ENCODE measurements at regions not wholly inside any gene's neighbourhood (a gene's known extent, or its start where the extent isn't known, plus 50 kb on each side); places are given as distances from the start of the nearest gene placed in this dataset.

DNA sequence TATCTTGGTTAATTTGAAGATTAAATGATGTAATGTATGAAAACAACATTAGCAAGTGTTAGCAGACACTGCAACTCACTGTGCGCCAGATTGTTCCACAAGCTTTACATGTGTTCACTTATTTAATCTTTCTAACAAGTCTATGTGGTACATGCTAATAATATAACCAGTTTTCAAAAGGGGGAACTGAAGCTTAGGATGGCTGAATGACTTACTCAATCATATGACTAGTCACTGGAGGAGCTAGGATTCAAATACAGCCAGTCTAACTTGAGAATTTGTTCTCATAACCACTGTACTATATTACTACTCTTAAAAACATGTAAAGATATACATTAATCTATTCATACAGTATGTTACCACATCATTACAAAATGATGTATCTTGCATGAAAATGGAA lies 60.5 kb upstream of the LRIG3 start:
- 95% methylated on average over 1 of the region's 1 CpG for WGBS (ENCODE audit: missing lambda C conversion rate)
- DNase-seq (ENCODE audit: low read depth in 1 of 2, low spot score in 1 of 2) (no peak), FAIRE-seq (no peak), ATAC-seq (no peak)
- Histone ChIP-seq H3K9me3 (no peaks in the 10 kb centered on the region), H3K4me2 (no peak overlapping the region), H3K4me3 (no peak overlapping the region), H3K4me1 (no peaks in the 10 kb centered on the region), H3K27ac (no peak overlapping the region)
- TF ChIP-seq SREBF2 (IDR thresholded peaks at IDR 0.05) (no peak), ZC3H11A (IDR thresholded peaks at IDR 0.05) (no peak), MAZ (IDR thresholded peaks at IDR 0.05; ENCODE audit: borderline replicate concordance, low read depth, low read length) (no peak), CHD2 (IDR thresholded peaks at IDR 0.05; ENCODE audit: low read length, partially characterized antibody) (no peak), POLR2A (IDR thresholded peaks at IDR 0.05; ENCODE audit: low read length) (no peak), RNF2 (IDR thresholded peaks at IDR 0.05; ENCODE audit: borderline replicate concordance, low read depth) (no peak), KDM1A (IDR thresholded peaks at IDR 0.05; ENCODE audit: low read depth) (no peak), HDAC2 (IDR thresholded peaks at IDR 0.05) (no peak), RAD21 (conservative IDR thresholded peaks at IDR 0.05 in 1 of 2, IDR thresholded peaks at IDR 0.05 in 1 of 2) (no peak), MYC (IDR thresholded peaks at IDR 0.05; ENCODE audit: borderline replicate concordance, low read length) (no peak), EHMT2 (IDR thresholded peaks at IDR 0.05; ENCODE audit: low read depth) (no peak), ESRRA (IDR thresholded peaks at IDR 0.05; ENCODE audit: borderline replicate concordance, low read length) (no peak), SMC3 (IDR thresholded peaks at IDR 0.05) (no peak)
- TF ChIP-seq, protein P1, sequence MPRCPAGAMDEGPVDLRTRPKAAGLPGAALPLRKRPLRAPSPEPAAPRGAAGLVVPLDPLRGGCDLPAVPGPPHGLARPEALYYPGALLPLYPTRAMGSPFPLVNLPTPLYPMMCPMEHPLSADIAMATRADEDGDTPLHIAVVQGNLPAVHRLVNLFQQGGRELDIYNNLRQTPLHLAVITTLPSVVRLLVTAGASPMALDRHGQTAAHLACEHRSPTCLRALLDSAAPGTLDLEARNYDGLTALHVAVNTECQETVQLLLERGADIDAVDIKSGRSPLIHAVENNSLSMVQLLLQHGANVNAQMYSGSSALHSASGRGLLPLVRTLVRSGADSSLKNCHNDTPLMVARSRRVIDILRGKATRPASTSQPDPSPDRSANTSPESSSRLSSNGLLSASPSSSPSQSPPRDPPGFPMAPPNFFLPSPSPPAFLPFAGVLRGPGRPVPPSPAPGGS (IDR thresholded peaks at IDR 0.05): no peak
- CTCF ChIA-PET: interaction anchor here (0.7 to 1.3 kb wide), 2 partner anchors 440 to 998 kb away, joined by 3 to 4 read pairs; no protein-coding TSS in a partner anchor
- POLR2A ChIA-PET: no interaction called here

DNA sequence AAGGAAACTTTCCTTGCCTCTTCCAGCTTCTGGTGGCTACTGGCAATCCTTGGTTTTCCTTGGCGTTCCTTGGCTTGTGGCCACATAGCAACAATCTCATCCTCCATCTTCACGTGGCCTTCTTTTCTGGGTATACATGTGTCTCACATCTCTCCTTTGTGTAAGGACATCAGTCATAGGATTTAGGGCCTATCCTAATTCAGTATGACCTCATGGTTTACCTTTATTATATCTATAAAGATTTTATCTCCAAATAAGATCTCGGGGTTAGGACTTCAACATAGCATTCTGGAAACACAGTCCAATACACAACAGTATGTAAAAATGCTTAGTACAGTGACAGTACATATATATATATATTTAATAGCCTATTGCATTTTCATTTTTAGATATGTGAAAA lies 58.4 kb upstream of the LRIG3 start:
- no peaks in the 10 kb centered on the region for H3K4me1 ChIP-seq
- H3K9me3 ChIP-seq: no peaks in the 10 kb centered on the region
- H3K27ac ChIP-seq: no peak overlapping the region
- DNase-seq (ENCODE audit: low read depth in 1 of 2, low spot score in 1 of 2) (no peak), ATAC-seq (no peak), FAIRE-seq (no peak)
- CTCF ChIA-PET: interaction anchor here (0.6 to 1.3 kb wide), 2 partner anchors 171 to 996 kb away, joined by 4 to 5 read pairs; no protein-coding TSS in a partner anchor
- POLR2A ChIA-PET: no interaction called here
- 48% methylated on average over 3 of the region's 3 CpGs for WGBS (ENCODE audit: missing lambda C conversion rate)
- no peak overlapping the region for H3K4me3 ChIP-seq
- TF ChIP-seq GATA3 (IDR thresholded peaks at IDR 0.05; ENCODE audit: borderline replicate concordance): no peak
- TF ChIP-seq, protein P2, sequence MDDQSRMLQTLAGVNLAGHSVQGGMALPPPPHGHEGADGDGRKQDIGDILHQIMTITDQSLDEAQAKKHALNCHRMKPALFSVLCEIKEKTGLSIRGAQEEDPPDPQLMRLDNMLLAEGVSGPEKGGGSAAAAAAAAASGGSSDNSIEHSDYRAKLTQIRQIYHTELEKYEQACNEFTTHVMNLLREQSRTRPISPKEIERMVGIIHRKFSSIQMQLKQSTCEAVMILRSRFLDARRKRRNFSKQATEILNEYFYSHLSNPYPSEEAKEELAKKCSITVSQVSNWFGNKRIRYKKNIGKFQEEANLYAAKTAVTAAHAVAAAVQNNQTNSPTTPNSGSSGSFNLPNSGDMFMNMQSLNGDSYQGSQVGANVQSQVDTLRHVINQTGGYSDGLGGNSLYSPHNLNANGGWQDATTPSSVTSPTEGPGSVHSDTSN (IDR thresholded peaks at IDR 0.05): no peak
- TF ChIP-seq BHLHE40 (IDR thresholded peaks at IDR 0.05; ENCODE audit: low read depth, low read length): no peak
- TF ChIP-seq RARB (CRISPR knock-in tag; IDR thresholded peaks at IDR 0.05): no peak
- no peak for TF ChIP-seq RNF2 (IDR thresholded peaks at IDR 0.05; ENCODE audit: borderline replicate concordance, low read depth)
- no peak for TF ChIP-seq KDM5A (IDR thresholded peaks at IDR 0.05)
- TF ChIP-seq HOXB13 (CRISPR knock-in tag; IDR thresholded peaks at IDR 0.05; ENCODE audit: low read depth): no peak
- TF ChIP-seq, protein P3, sequence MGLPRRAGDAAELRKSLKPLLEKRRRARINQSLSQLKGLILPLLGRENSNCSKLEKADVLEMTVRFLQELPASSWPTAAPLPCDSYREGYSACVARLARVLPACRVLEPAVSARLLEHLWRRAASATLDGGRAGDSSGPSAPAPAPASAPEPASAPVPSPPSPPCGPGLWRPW (IDR thresholded peaks at IDR 0.05): no peak
- TF ChIP-seq, protein P4, sequence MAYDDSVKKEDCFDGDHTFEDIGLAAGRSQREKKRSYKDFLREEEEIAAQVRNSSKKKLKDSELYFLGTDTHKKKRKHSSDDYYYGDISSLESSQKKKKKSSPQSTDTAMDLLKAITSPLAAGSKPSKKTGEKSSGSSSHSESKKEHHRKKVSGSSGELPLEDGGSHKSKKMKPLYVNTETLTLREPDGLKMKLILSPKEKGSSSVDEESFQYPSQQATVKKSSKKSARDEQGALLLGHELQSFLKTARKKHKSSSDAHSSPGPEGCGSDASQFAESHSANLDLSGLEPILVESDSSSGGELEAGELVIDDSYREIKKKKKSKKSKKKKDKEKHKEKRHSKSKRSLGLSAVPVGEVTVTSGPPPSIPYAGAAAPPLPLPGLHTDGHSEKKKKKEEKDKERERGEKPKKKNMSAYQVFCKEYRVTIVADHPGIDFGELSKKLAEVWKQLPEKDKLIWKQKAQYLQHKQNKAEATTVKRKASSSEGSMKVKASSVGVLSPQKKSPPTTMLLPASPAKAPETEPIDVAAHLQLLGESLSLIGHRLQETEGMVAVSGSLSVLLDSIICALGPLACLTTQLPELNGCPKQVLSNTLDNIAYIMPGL (CRISPR knock-in tag; IDR thresholded peaks at IDR 0.05; ENCODE audit: borderline replicate concordance): no peak
- TF ChIP-seq ZNF302 (CRISPR knock-in tag; IDR thresholded peaks at IDR 0.05): no peak
- TF ChIP-seq, protein P5, sequence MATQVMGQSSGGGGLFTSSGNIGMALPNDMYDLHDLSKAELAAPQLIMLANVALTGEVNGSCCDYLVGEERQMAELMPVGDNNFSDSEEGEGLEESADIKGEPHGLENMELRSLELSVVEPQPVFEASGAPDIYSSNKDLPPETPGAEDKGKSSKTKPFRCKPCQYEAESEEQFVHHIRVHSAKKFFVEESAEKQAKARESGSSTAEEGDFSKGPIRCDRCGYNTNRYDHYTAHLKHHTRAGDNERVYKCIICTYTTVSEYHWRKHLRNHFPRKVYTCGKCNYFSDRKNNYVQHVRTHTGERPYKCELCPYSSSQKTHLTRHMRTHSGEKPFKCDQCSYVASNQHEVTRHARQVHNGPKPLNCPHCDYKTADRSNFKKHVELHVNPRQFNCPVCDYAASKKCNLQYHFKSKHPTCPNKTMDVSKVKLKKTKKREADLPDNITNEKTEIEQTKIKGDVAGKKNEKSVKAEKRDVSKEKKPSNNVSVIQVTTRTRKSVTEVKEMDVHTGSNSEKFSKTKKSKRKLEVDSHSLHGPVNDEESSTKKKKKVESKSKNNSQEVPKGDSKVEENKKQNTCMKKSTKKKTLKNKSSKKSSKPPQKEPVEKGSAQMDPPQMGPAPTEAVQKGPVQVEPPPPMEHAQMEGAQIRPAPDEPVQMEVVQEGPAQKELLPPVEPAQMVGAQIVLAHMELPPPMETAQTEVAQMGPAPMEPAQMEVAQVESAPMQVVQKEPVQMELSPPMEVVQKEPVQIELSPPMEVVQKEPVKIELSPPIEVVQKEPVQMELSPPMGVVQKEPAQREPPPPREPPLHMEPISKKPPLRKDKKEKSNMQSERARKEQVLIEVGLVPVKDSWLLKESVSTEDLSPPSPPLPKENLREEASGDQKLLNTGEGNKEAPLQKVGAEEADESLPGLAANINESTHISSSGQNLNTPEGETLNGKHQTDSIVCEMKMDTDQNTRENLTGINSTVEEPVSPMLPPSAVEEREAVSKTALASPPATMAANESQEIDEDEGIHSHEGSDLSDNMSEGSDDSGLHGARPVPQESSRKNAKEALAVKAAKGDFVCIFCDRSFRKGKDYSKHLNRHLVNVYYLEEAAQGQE (IDR thresholded peaks at IDR 0.05): no peak
- no peak for TF ChIP-seq MAFK (IDR thresholded peaks at IDR 0.05; ENCODE audit: partially characterized antibody)
- no peak overlapping the region for H3K4me2 ChIP-seq

All from A549 (cell line).